ENCODE measurements at regions not wholly inside any gene's neighbourhood (a gene's known extent, or its start where the extent isn't known, plus 50 kb on each side); places are given as distances from the start of the nearest gene placed in this dataset.
A peak's percentile ranks its signal among the peaks of the same experiment; 100 is the strongest.

GRCh38 chr12:66060163-66060907 is 70.2 kb downstream of the LLPH start:
- Mint-ChIP-seq H3K9me3 (no peaks in the 10 kb centered on the region), H3K27me3 (ENCODE audit: low read depth) (no peaks in the 10 kb centered on the region), H3K27ac (peak overlapping the region in 1 of 3 experiments; percentile 5; a peak in 1 of 7 replicates), H3K4me1 (peaks cover 37 to 45% of the 10 kb centered on the region in 2 experiments), H3K36me3 (ENCODE audit: insufficient read depth in 1 of 3, low read depth in 3 of 3) (no peaks in the 10 kb centered on the region), H3K4me3 (no peak overlapping the region)
- H3K79me1 ChIP-seq (ENCODE audit: insufficient read depth, low read depth, low read length, poor library complexity, severe bottlenecking) = no peaks in the 10 kb centered on the region
- no peak overlapping the region for H3K56ac ChIP-seq (ENCODE audit: insufficient read length, low read depth, low read length)
- H4K5ac ChIP-seq (ENCODE audit: insufficient read length, low read depth, low read length) = no peak overlapping the region
- no peaks in the 10 kb centered on the region for H4K20me1 ChIP-seq (ENCODE audit: control insufficient read depth, insufficient read depth, insufficient read length)
- WGBS (ENCODE audit: extremely low coverage, insufficient read length, low lambda C conversion rate) = no CpG with 5 or more reads among the region's 2 CpGs
- H4K91ac ChIP-seq (ENCODE audit: insufficient read length, low read depth, low read length) = no peak overlapping the region
- no peak overlapping the region for H4K8ac ChIP-seq (replicated peaks; ENCODE audit: insufficient read length, low read depth, low read length)
- no peaks in the 10 kb centered on the region for H3K79me2 ChIP-seq (ENCODE audit: insufficient read depth, low read length)
- no peak overlapping the region for H3K14ac ChIP-seq (ENCODE audit: insufficient read depth, low read length)
- TF ChIP-seq CTCF (conservative IDR thresholded peaks at IDR 0.05) = no peak
- H3K18ac ChIP-seq (ENCODE audit: insufficient read length, low read depth, low read length) = no peak overlapping the region
- no peak overlapping the region for H3K9ac ChIP-seq (ENCODE audit: extremely low read depth, insufficient read length, low read length)
- no peak overlapping the region for H2BK5ac ChIP-seq (ENCODE audit: insufficient read length, low read length)
- no peak overlapping the region for H2BK20ac ChIP-seq (ENCODE audit: low read depth, low read length, poor library complexity, severe bottlenecking)
- H3K4me2 ChIP-seq (ENCODE audit: insufficient read depth, insufficient read length, low read length) = no peak overlapping the region
- no peak overlapping the region for H2BK15ac ChIP-seq (ENCODE audit: low read depth, low read length)
- H3K27me3 ChIP-seq (ENCODE audit: insufficient read depth, low read length) = no peaks in the 10 kb centered on the region
- H3K23me2 ChIP-seq (ENCODE audit: insufficient read length, low read depth, low read length, poor library complexity, severe bottlenecking) = no peaks in the 10 kb centered on the region
- H3K4me1 ChIP-seq (ENCODE audit: insufficient read depth, low read length) = peaks cover 5% of the 10 kb centered on the region; the same call in 1 of the 2 replicates
- no peak overlapping the region for H3K4ac ChIP-seq (ENCODE audit: low read depth, low read length)
- no peak overlapping the region for H2BK12ac ChIP-seq (ENCODE audit: insufficient read length, low read depth, low read length)
- no peak overlapping the region for H2BK120ac ChIP-seq (ENCODE audit: low read depth, low read length, poor library complexity, severe bottlenecking)
- no peak overlapping the region for H3K23ac ChIP-seq (ENCODE audit: insufficient read length, low read depth, low read length)
- no peak overlapping the region for H2AK5ac ChIP-seq (ENCODE audit: insufficient read length, low read length)
- no peak overlapping the region for H3K27ac ChIP-seq (ENCODE audit: insufficient read length, low read depth, low read length)
- no peak for DNase-seq
- H3T11ph ChIP-seq (ENCODE audit: low read length) = no peak overlapping the region
- H2AFZ ChIP-seq (ENCODE audit: low read length) = no peak overlapping the region
- no peaks in the 10 kb centered on the region for H3K9me3 ChIP-seq (ENCODE audit: control insufficient read depth, low read depth, low read length)

All from H9 (cell line).